Parathyroid adenoma (tissue), 2 donors: ENCODE measurements at regions not wholly inside any gene's neighbourhood (a gene's known extent, or its start where the extent isn't known, plus 50 kb on each side); places are given as distances from the start of the nearest gene placed in this dataset.

ENCODE experiments used
- H2AFZ ChIP-seq: fragments of 300-600 bp; sonication (generic); one replicate; pipeline ENCODE4 v1.7.0; 2017; ENCODE audit warnings: antibody characterized with exemption, mild to moderate bottlenecking
- H3K27ac ChIP-seq: fragments of 300-600 bp; sonication (generic); one replicate; pipeline ENCODE4 v1.7.0; 2017
- H3K27me3 ChIP-seq: fragments of 300-600 bp; sonication (generic); one replicate; pipeline ENCODE4 v1.7.0; 2017; ENCODE audit warnings: low read length; ENCODE audit not compliant: control insufficient read depth, insufficient read depth
- H3K36me3 ChIP-seq: fragments of 300-600 bp; sonication (generic); one replicate; pipeline ENCODE4 v1.7.0; 2017; ENCODE audit warnings: low read length; ENCODE audit not compliant: control insufficient read depth, insufficient read depth
- H3K4me1 ChIP-seq: fragments of 300-600 bp; sonication (generic); one replicate; pipeline ENCODE4 v1.7.0; 2017; ENCODE audit warnings: control low read depth
- H3K4me2 ChIP-seq: fragments of 300-600 bp; sonication (generic); one replicate; pipeline ENCODE4 v1.7.0; 2017; ENCODE audit warnings: low read length
- H3K4me3 ChIP-seq: fragments of 300-600 bp; sonication (generic); one replicate; pipeline ENCODE4 v1.7.0; 2017; ENCODE audit warnings: low read depth, low read length
- H3K79me2 ChIP-seq: fragments of 300-600 bp; sonication (generic); one replicate; pipeline ENCODE4 v1.7.0; 2017; ENCODE audit warnings: control low read depth
- H3K9ac ChIP-seq: fragments of 300-600 bp; sonication (generic); one replicate; pipeline ENCODE4 v1.7.0; 2017; ENCODE audit warnings: mild to moderate bottlenecking
- H3K9me3 ChIP-seq: fragments of 300-600 bp; sonication (generic); one replicate; pipeline ENCODE4 v1.7.0; 2017; ENCODE audit warnings: low read length; ENCODE audit not compliant: control insufficient read depth
- CTCF ChIP-seq: fragments of 300-600 bp; sonication (generic); IDR thresholded peaks from one replicate; pipeline ENCODE4 v1.7.0; 2017; ENCODE audit warnings: antibody characterized with exemption, mild to moderate bottlenecking
- donor health status: primary hyperparathyroidism.

- Histone ChIP-seq H3K27me3 (no peaks in the 10 kb centered on the region), H3K36me3 (no peaks in the 10 kb centered on the region), H3K79me2 (no peaks in the 10 kb centered on the region), H3K4me2 (no peak overlapping the region), H3K9ac (no peak overlapping the region), H3K4me3 (no peak overlapping the region), H3K4me1 (no peaks in the 10 kb centered on the region), H3K9me3 (no peaks in the 10 kb centered on the region), H2AFZ (no peak overlapping the region), H3K27ac (no peak overlapping the region)
- TF ChIP-seq CTCF = no peak
Measured at GRCh38 chr12:42686514-42687172, 97.1 kb upstream of the PRICKLE1 start.

GRCh38 chr12:42684802-42685071 is 95.2 kb upstream of the PRICKLE1 start:
- Histone ChIP-seq H3K9ac (no peak overlapping the region), H3K79me2 (no peaks in the 10 kb centered on the region), H2AFZ (no peak overlapping the region), H3K4me3 (no peak overlapping the region), H3K36me3 (no peaks in the 10 kb centered on the region), H3K9me3 (no peaks in the 10 kb centered on the region), H3K27ac (no peak overlapping the region), H3K4me2 (no peak overlapping the region), H3K27me3 (no peaks in the 10 kb centered on the region), H3K4me1 (no peaks in the 10 kb centered on the region)
- no peak for TF ChIP-seq CTCF

GRCh38 chr12:42683933-42684801 is 94.6 kb upstream of the PRICKLE1 start:
- Histone ChIP-seq H2AFZ (no peak overlapping the region), H3K9me3 (no peaks in the 10 kb centered on the region), H3K4me3 (no peak overlapping the region), H3K27me3 (no peaks in the 10 kb centered on the region), H3K9ac (no peak overlapping the region), H3K27ac (no peak overlapping the region), H3K79me2 (no peaks in the 10 kb centered on the region), H3K4me1 (no peaks in the 10 kb centered on the region), H3K36me3 (no peaks in the 10 kb centered on the region), H3K4me2 (no peak overlapping the region)
- no peak for TF ChIP-seq CTCF

- Histone ChIP-seq H3K4me1 (no peaks in the 10 kb centered on the region), H3K27ac (no peak overlapping the region), H3K27me3 (no peaks in the 10 kb centered on the region), H2AFZ (no peak overlapping the region), H3K79me2 (no peaks in the 10 kb centered on the region), H3K9me3 (no peaks in the 10 kb centered on the region), H3K4me3 (no peak overlapping the region), H3K4me2 (no peak overlapping the region), H3K9ac (no peak overlapping the region), H3K36me3 (no peaks in the 10 kb centered on the region)
- no peak for TF ChIP-seq CTCF
Measured at GRCh38 chr12:42683266-42683665, 93.7 kb upstream of the PRICKLE1 start.

GRCh38 chr12:42679466-42679865 is 89.9 kb upstream of the PRICKLE1 start:
- no peak overlapping the region for H2AFZ ChIP-seq
- H3K36me3 ChIP-seq = no peaks in the 10 kb centered on the region
- no peaks in the 10 kb centered on the region for H3K79me2 ChIP-seq
- H3K4me2 ChIP-seq = no peak overlapping the region
- no peak for TF ChIP-seq CTCF
- H3K27ac ChIP-seq = no peak overlapping the region
- no peaks in the 10 kb centered on the region for H3K4me1 ChIP-seq
- H3K4me3 ChIP-seq = no peak overlapping the region
- no peaks in the 10 kb centered on the region for H3K27me3 ChIP-seq
- no peak overlapping the region for H3K9ac ChIP-seq
- H3K9me3 ChIP-seq = no peaks in the 10 kb centered on the region
